ENCODE measurements at regions not wholly inside any gene's neighbourhood (a gene's known extent, or its start where the extent isn't known, plus 50 kb on each side); places are given as distances from the start of the nearest gene placed in this dataset.

DNA sequence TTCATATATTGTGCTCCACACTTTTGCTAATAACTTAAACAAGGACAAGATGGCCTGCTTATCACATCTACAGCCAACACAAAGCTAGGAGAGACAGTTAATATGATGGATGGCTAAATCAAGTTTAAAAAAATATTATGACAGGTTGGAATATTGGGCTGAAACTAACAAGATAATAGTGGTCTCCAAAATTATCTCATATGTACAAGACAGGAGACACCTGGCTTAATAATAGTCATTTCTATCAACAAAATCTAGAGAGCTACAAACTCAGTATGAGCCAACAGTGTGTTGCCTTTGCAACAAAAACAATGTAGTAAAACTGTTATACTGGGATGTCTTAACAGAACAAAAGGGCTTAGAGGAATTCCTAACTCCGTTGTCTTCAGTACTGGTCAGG, 317.1 kb upstream of the COL8A1 start:
- no peaks in the 10 kb centered on the region for H3K9me3 ChIP-seq
- intact Hi-C loops (cut with DNase I; ENCODE audit: low total_unique reads), result no loop called here
- H3K27me3 ChIP-seq, result no peaks in the 10 kb centered on the region
- no peak for DNase-seq
- TF ChIP-seq POLR2A (IDR thresholded peaks at IDR 0.05), result no peak
- TF ChIP-seq, protein P1, sequence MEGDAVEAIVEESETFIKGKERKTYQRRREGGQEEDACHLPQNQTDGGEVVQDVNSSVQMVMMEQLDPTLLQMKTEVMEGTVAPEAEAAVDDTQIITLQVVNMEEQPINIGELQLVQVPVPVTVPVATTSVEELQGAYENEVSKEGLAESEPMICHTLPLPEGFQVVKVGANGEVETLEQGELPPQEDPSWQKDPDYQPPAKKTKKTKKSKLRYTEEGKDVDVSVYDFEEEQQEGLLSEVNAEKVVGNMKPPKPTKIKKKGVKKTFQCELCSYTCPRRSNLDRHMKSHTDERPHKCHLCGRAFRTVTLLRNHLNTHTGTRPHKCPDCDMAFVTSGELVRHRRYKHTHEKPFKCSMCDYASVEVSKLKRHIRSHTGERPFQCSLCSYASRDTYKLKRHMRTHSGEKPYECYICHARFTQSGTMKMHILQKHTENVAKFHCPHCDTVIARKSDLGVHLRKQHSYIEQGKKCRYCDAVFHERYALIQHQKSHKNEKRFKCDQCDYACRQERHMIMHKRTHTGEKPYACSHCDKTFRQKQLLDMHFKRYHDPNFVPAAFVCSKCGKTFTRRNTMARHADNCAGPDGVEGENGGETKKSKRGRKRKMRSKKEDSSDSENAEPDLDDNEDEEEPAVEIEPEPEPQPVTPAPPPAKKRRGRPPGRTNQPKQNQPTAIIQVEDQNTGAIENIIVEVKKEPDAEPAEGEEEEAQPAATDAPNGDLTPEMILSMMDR (IDR thresholded peaks at IDR 0.05), result no peak
- no peaks in the 10 kb centered on the region for H3K4me1 ChIP-seq
- no peak overlapping the region for H3K27ac ChIP-seq
- H3K4me3 ChIP-seq, result no peak overlapping the region
- no peaks in the 10 kb centered on the region for H3K36me3 ChIP-seq

DNA sequence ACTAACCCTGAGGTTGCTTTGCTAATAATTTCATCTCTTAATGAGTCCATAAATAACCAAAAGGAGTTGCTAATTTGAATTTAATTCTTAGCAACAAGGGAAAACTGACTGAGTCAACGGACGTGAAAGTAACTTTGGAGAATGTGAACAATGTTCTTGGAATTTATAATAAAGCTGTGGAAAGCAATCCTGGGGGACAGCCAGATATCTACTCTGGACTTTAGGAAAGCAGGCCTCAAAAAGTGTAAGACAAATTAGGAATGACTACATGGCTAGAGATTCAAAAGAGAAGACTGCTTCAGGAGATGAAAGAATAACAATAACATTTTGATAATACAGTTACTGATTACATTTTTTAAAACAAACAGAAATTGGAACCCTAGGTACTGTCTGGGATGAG, 318.4 kb upstream of the COL8A1 start:
- H3K9me3 ChIP-seq, result no peaks in the 10 kb centered on the region
- no peak overlapping the region for H3K27ac ChIP-seq
- H3K4me1 ChIP-seq, result no peaks in the 10 kb centered on the region
- no peak for DNase-seq
- no peaks in the 10 kb centered on the region for H3K36me3 ChIP-seq
- intact Hi-C loops (cut with DNase I; ENCODE audit: low total_unique reads), result no loop called here
- no peak for TF ChIP-seq POLR2A (IDR thresholded peaks at IDR 0.05)
- TF ChIP-seq, protein P1 (IDR thresholded peaks at IDR 0.05), result no peak
- no peaks in the 10 kb centered on the region for H3K27me3 ChIP-seq
- no peak overlapping the region for H3K4me3 ChIP-seq

DNA sequence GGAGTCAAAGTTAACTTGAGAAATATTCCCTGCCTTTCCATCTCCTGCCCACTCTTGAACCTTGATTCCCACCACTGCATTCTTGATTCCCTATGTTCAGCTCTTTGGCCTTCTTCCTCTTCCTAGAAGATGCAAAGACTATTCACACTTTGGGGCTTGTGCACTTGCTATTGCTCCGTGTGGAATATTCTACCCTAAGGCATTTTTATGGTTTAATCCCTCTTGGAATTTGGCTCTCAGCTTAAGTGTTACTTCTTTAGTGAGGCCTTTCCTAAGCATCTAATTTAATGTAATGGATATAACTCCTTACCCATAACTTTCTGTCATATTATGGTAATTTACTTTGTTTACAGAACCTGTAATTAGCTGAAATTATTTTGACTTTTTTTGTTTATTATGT, 318.9 kb upstream of the COL8A1 start:
- no peaks in the 10 kb centered on the region for H3K36me3 ChIP-seq
- intact Hi-C loops (cut with DNase I; ENCODE audit: low total_unique reads), result no loop called here
- no peaks in the 10 kb centered on the region for H3K27me3 ChIP-seq
- H3K4me1 ChIP-seq, result no peaks in the 10 kb centered on the region
- no peak for TF ChIP-seq POLR2A (IDR thresholded peaks at IDR 0.05)
- TF ChIP-seq, protein P1 (IDR thresholded peaks at IDR 0.05), result no peak
- no peak overlapping the region for H3K27ac ChIP-seq
- H3K4me3 ChIP-seq, result no peak overlapping the region
- no peak for DNase-seq
- no peaks in the 10 kb centered on the region for H3K9me3 ChIP-seq

DNA sequence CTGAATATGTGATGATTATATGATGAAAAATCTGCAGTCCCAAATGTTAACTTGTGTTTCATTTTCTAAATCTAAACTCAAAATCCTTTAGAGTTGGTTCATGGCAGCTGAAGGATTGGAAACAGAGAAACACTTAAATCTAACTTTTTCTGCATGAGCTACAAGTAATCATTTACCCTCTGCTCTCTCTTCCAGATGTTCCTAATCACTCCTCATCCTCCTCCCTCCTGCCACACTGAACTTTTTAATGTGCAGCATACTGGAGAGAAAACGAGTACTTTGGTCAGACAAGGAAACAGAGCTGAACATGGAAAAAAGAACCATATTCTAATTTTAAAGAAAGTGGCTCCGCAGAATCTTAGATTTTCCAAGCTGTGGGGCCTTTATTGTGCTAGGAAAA, 321.2 kb upstream of the COL8A1 start:
- H3K27me3 ChIP-seq, result no peaks in the 10 kb centered on the region
- TF ChIP-seq, protein P1 (IDR thresholded peaks at IDR 0.05), result no peak
- no peak for TF ChIP-seq POLR2A (IDR thresholded peaks at IDR 0.05)
- no peaks in the 10 kb centered on the region for H3K36me3 ChIP-seq
- intact Hi-C loops (cut with DNase I; ENCODE audit: low total_unique reads), result no loop called here
- H3K4me1 ChIP-seq, result no peaks in the 10 kb centered on the region
- DNase-seq, result no peak
- H3K4me3 ChIP-seq, result no peak overlapping the region
- H3K9me3 ChIP-seq, result no peaks in the 10 kb centered on the region
- H3K27ac ChIP-seq, result no peak overlapping the region

DNA sequence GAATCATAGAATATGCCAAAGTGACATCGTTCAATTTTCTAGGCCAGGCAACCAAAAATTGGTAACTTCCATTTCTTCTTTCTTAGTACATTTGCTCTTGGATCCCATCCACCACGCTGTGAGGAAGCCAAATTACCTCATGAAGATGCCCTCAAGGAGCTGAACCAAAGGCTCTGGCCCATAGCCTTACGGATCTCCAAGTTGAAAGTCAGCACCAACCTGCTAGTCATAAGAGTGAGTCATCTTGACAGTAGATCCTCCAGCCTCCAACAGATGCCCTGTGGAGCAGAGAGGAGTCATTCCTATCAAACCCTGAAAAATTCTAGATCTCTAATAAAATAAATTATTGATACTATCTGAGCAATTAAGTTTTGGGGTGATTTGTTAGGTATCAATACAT, 322.5 kb upstream of the COL8A1 start:
- DNase-seq, result no peak
- no peak for TF ChIP-seq POLR2A (IDR thresholded peaks at IDR 0.05)
- TF ChIP-seq, protein P1 (IDR thresholded peaks at IDR 0.05), result no peak
- Histone ChIP-seq H3K4me3 (no peak overlapping the region), H3K27ac (no peak overlapping the region), H3K4me1 (no peaks in the 10 kb centered on the region), H3K36me3 (no peaks in the 10 kb centered on the region), H3K9me3 (no peaks in the 10 kb centered on the region), H3K27me3 (no peaks in the 10 kb centered on the region)
- intact Hi-C loops (cut with DNase I; ENCODE audit: low total_unique reads), result no loop called here

All from uterus (tissue), 3 donors.